Upper lobe of left lung (tissue), 6 donors: ENCODE measurements at regions not wholly inside any gene's neighbourhood (a gene's known extent, or its start where the extent isn't known, plus 50 kb on each side); places are given as distances from the start of the nearest gene placed in this dataset.

ENCODE experiments used
- ATAC-seq, 2 donors: fragments of 200-7000 bp; cut with Tn5 transposase; one replicate each; pipeline ENCODE4 v1.9.1; 2022; ENCODE audit warnings: mild to moderate bottlenecking in 2 of 2, moderate library complexity in 2 of 2; ENCODE audit not compliant: low FRiP score in 2 of 2
- DNase-seq, 2 donors: peaks; one replicate each; pipeline ENCODE4 v3.0.0-alpha.2; 2019 to 2020
- H3K27ac ChIP-seq, 4 donors: fragments of 200-600 bp; sonication (generic); one replicate each; pipeline ENCODE4 v1.5.1; 2016 to 2019
- H3K27me3 ChIP-seq, 4 donors: fragments of 200-600 bp; sonication (generic); one replicate each; pipeline ENCODE4 v1.5.1; 2017 to 2019
- H3K36me3 ChIP-seq, 4 donors: fragments of 200-600 bp; sonication (generic); one replicate each; pipeline ENCODE4 v1.5.1; 2016 to 2019
- H3K4me1 ChIP-seq, 4 donors: fragments of 200-600 bp; sonication (generic); one replicate each; pipeline ENCODE4 v1.5.1; 2018 to 2019
- H3K4me3 ChIP-seq, 4 donors: fragments of 200-600 bp; sonication (generic); one replicate each; pipeline ENCODE4 v1.5.1; 2017 to 2019; ENCODE audit warnings: mild to moderate bottlenecking in 2 of 4, moderate library complexity in 1 of 4
- H3K9me3 ChIP-seq, 4 donors: fragments of 200-600 bp; sonication (generic); one replicate each; pipeline ENCODE4 v1.5.1; 2018 to 2019
- CTCF ChIP-seq, 6 experiments: fragments of 450-650 bp in 4 of 6; fragments of 200-600 bp in 2 of 6; sonication (generic) in 2 of 6; IDR thresholded peaks; one replicate each; pipeline ENCODE4 v1.5.1; 2016 to 2019; ENCODE audit warnings: antibody characterized with exemption in 6 of 6
- EP300 ChIP-seq, 4 donors: sonication (generic); formaldehyde crosslinking; IDR thresholded peaks; one replicate each; pipeline ENCODE4 v1.5.1; 2017; ENCODE audit warnings: antibody characterized with exemption in 4 of 4, control low read depth in 2 of 4
- POLR2A ChIP-seq, 4 donors: fragments of 450-650 bp; IDR thresholded peaks; one replicate each; pipeline ENCODE4 v1.5.1; 2016 to 2017; ENCODE audit warnings: antibody characterized with exemption in 4 of 4, mild to moderate bottlenecking in 2 of 4
- POLR2AphosphoS5 ChIP-seq, 2 donors: sonication (generic); formaldehyde crosslinking; IDR thresholded peaks; one replicate each; pipeline ENCODE4 v1.5.1; 2017; ENCODE audit warnings: antibody characterized with exemption in 2 of 2
- WGBS, 2 donors: methylation state at CpG; one replicate each; pipeline ENCODE4 v1.1.5; 2017 to 2018; 5-methylcytosine and 5-hydroxymethylcytosine counted together
- donor health status: DM: no; HTN: no; CAD: no; lungs with moderate emphysema.
- donor health status: DM: no; HTN: yes; CAD: no; lungs with severe emphysema.

GRCh38 chr16:65446427-65446826, 324.6 kb upstream of the CDH11 start:
- Histone ChIP-seq H3K9me3 (peaks cover 0 to 6% (median 2%) of the 10 kb centered on the region in 4 donors), H3K36me3 (no peaks in the 10 kb centered on the region), H3K4me3 (no peak overlapping the region), H3K27ac (no peak overlapping the region), H3K4me1 (no peaks in the 10 kb centered on the region), H3K27me3 (no peaks in the 10 kb centered on the region)
- ATAC-seq (no peak), DNase-seq (no peak)
- TF ChIP-seq CTCF (IDR thresholded peaks at IDR 0.05) = no peak
- TF ChIP-seq POLR2A (IDR thresholded peaks at IDR 0.05) = no peak
- TF ChIP-seq EP300 (IDR thresholded peaks at IDR 0.05) = no peak
- TF ChIP-seq POLR2AphosphoS5 (IDR thresholded peaks at IDR 0.05) = no peak
- WGBS, 2 donors = 86 to 87% methylated on average over 2 of the region's 2 CpGs

DNA sequence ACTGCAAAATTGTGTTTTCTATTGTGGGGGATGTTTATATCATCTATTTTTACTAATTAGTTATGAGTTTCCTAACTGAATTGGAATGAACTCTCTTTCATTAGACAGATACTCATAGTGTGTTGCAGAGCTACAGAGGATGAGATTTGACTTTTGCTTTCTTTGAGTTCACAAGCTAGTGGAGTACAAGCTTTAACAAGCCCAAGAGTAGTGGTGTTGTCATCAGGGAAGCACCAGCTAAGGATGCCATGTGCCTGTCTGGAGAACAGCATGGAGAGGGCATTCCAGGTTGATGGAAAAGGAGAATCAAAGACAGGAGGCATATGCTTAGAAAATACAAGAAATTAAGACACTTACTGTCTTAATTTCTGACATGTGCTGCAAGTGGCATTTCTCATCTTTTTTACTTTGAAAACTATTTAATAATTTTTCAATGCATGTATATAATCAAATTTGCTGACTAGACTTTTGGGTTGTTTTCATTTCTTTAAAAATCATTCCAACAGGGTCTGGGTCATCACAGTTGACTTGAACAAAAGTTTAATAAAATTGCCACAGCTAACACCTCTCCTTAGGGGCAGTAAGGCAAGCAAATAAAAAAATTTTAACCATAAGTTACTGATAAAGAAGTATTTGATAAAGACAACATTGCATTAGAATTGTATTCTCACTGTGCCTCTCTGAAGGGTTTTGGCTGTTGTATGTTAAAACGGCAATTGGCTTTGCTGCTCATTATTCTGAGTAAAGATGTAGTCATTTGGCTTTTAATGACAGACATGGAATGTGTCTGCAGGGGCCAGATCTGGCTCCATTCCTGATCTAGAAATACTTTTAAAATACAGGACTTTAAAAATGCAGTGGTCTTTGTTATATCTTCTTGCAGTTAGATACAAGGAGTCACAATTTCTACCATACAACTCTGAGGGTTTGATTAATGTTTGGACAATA, 323.7 kb upstream of the CDH11 start:
- Histone ChIP-seq H3K4me1 (no peaks in the 10 kb centered on the region), H3K27ac (no peak overlapping the region), H3K27me3 (no peaks in the 10 kb centered on the region), H3K4me3 (no peak overlapping the region), H3K9me3 (peaks cover 0 to 6% (median 2%) of the 10 kb centered on the region in 4 donors), H3K36me3 (no peaks in the 10 kb centered on the region)
- WGBS, 2 donors = 55 to 71% methylated on average over 1 of the region's 1 CpG
- no peak for DNase-seq
- no peak for ATAC-seq
- TF ChIP-seq POLR2AphosphoS5 (IDR thresholded peaks at IDR 0.05) (no peak), CTCF (IDR thresholded peaks at IDR 0.05) (no peak), EP300 (IDR thresholded peaks at IDR 0.05) (no peak), POLR2A (IDR thresholded peaks at IDR 0.05) (no peak)

GRCh38 chr16:65441501-65441900, 319.6 kb upstream of the CDH11 start:
- Histone ChIP-seq H3K4me1 (no peaks in the 10 kb centered on the region), H3K27me3 (no peaks in the 10 kb centered on the region), H3K27ac (no peak overlapping the region), H3K9me3 (no peaks in the 10 kb centered on the region), H3K36me3 (no peaks in the 10 kb centered on the region), H3K4me3 (no peak overlapping the region)
- WGBS, 2 donors = 77% methylated on average over 2 of the region's 2 CpGs
- no peak for ATAC-seq
- TF ChIP-seq POLR2A (IDR thresholded peaks at IDR 0.05) (no peak), POLR2AphosphoS5 (IDR thresholded peaks at IDR 0.05) (no peak), EP300 (IDR thresholded peaks at IDR 0.05) (no peak), CTCF (IDR thresholded peaks at IDR 0.05) (no peak)
- no peak for DNase-seq

DNA sequence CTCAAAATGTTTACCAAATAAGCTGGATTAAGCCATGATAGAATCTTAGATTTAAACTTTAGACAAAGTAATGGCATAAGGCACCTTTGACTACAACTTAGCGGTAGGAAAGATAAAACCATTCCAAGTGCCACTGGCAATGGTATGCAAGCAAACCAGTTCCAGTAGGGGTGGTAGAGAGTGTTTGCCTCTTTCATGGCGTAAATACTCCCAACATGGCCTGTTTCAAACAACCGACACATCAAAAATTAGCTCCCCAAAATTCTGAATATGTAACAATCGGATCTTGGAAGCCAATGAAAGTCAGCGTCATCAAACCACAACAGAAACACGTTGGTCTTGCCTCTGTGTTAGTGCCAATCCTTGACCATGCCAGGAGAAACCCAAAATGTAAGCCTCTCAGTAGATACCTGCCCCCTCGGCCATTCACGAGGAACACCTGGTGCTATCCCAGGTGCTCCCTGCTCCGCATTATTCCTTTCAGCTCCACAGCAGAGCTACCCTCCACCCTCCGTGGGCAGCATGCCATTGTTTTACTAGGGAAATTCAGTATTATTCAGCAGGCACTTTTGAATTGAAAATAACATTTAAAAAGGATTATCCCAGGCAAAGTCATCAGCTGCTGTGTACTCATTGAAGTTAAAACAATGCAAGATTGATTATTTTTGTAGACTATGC, 307.8 kb upstream of the CDH11 start:
- WGBS, 2 donors = 79 to 84% methylated on average over 10 of the region's 10 CpGs
- ATAC-seq (no peak), DNase-seq (no peak)
- H3K27me3 ChIP-seq = no peaks in the 10 kb centered on the region
- H3K4me3 ChIP-seq = no peak overlapping the region
- no peaks in the 10 kb centered on the region for H3K4me1 ChIP-seq
- H3K36me3 ChIP-seq = no peaks in the 10 kb centered on the region
- no peak overlapping the region for H3K27ac ChIP-seq
- TF ChIP-seq EP300 (IDR thresholded peaks at IDR 0.05) = no peak
- TF ChIP-seq POLR2A (IDR thresholded peaks at IDR 0.05) = no peak
- no peak for TF ChIP-seq CTCF (IDR thresholded peaks at IDR 0.05)
- no peak for TF ChIP-seq POLR2AphosphoS5 (IDR thresholded peaks at IDR 0.05)
- no peaks in the 10 kb centered on the region for H3K9me3 ChIP-seq
